H9 (cell line): ENCODE measurements at regions not wholly inside any gene's neighbourhood (a gene's known extent, or its start where the extent isn't known, plus 50 kb on each side); places are given as distances from the start of the nearest gene placed in this dataset.

Source experiments
- DNase-seq: peaks from one replicate; pipeline ENCODE4 v3.0.0-alpha.2; 2017
- H2AFZ ChIP-seq: one replicate; pipeline ENCODE4 v1.6.1; 2013; ENCODE audit warnings: mild to moderate bottlenecking, low read length, control low read depth, moderate library complexity
- H2AK5ac ChIP-seq: 2 replicates; pipeline ENCODE4 v1.6.1; 2013; ENCODE audit warnings: low read length, control low read depth, mixed read lengths; ENCODE audit not compliant: insufficient read length
- H2BK120ac ChIP-seq: one replicate; pipeline ENCODE4 v1.6.1; 2013; ENCODE audit warnings: low read depth, mild to moderate bottlenecking, low read length, control low read depth, inconsistent platforms; ENCODE audit not compliant: poor library complexity, severe bottlenecking
- H2BK12ac ChIP-seq: 2 replicates; pipeline ENCODE4 v1.6.1; 2013; ENCODE audit warnings: low read length, control low read depth, mixed read lengths, low read depth; ENCODE audit not compliant: insufficient read length
- H2BK15ac ChIP-seq: 2 replicates; pipeline ENCODE4 v1.6.1; 2013; ENCODE audit warnings: low read depth, low read length, control low read depth
- H2BK20ac ChIP-seq: one replicate; pipeline ENCODE4 v1.6.1; 2013; ENCODE audit warnings: low read depth, mild to moderate bottlenecking, low read length, control low read depth, inconsistent platforms; ENCODE audit not compliant: poor library complexity, severe bottlenecking
- H2BK5ac ChIP-seq: 2 replicates; pipeline ENCODE4 v1.6.1; 2013; ENCODE audit warnings: low read length, control low read depth, mixed read lengths; ENCODE audit not compliant: insufficient read length
- H3K14ac ChIP-seq: 2 replicates; pipeline ENCODE4 v1.6.1; 2013; ENCODE audit warnings: low read length, control low read depth; ENCODE audit not compliant: insufficient read depth
- H3K18ac ChIP-seq: 2 replicates; pipeline ENCODE4 v1.6.1; 2013; ENCODE audit warnings: low read depth, mild to moderate bottlenecking, mixed read lengths, low read length, control low read depth; ENCODE audit not compliant: insufficient read length
- H3K23ac ChIP-seq: 2 replicates; pipeline ENCODE4 v1.6.1; 2013; ENCODE audit warnings: low read length, control low read depth, mixed read lengths, low read depth; ENCODE audit not compliant: insufficient read length
- H3K23me2 ChIP-seq: 2 replicates; pipeline ENCODE4 v1.6.1; 2013; ENCODE audit warnings: low read depth, mild to moderate bottlenecking, mixed read lengths, low read length, control low read depth; ENCODE audit not compliant: insufficient read length, poor library complexity, severe bottlenecking
- H3K27ac ChIP-seq: 2 replicates; pipeline ENCODE4 v1.5.1; 2013; ENCODE audit warnings: low read length, control low read depth, mixed read lengths, low read depth; ENCODE audit not compliant: insufficient read length
- H3K27me3 ChIP-seq: 2 replicates; pipeline ENCODE4 v1.6.1; 2013; ENCODE audit warnings: low read length, control low read depth, inconsistent platforms; ENCODE audit not compliant: insufficient read depth
- H3K4ac ChIP-seq: 2 replicates; pipeline ENCODE4 v1.6.1; 2013; ENCODE audit warnings: low read depth, mild to moderate bottlenecking, control low read depth, inconsistent platforms, low read length, moderate library complexity
- H3K4me1 ChIP-seq: 2 replicates; pipeline ENCODE4 v1.6.1; 2013; ENCODE audit warnings: low read length, control low read depth, inconsistent platforms; ENCODE audit not compliant: insufficient read depth
- H3K4me2 ChIP-seq: 2 replicates; pipeline ENCODE4 v1.6.1; 2013; ENCODE audit warnings: low read length, control low read depth, mixed read lengths; ENCODE audit not compliant: insufficient read length, insufficient read depth
- H3K56ac ChIP-seq: 2 replicates; pipeline ENCODE4 v1.6.1; 2013; ENCODE audit warnings: low read depth, mild to moderate bottlenecking, mixed read lengths, low read length, control low read depth; ENCODE audit not compliant: insufficient read length
- H3K79me1 ChIP-seq: 2 replicates; pipeline ENCODE4 v1.6.1; 2013; ENCODE audit warnings: low read depth, mild to moderate bottlenecking, moderate library complexity, low read length, control low read depth, inconsistent platforms; ENCODE audit not compliant: insufficient read depth, poor library complexity, severe bottlenecking
- H3K79me2 ChIP-seq: 2 replicates; pipeline ENCODE4 v1.6.1; 2013; ENCODE audit warnings: low read length, control low read depth, inconsistent platforms; ENCODE audit not compliant: insufficient read depth
- H3K9ac ChIP-seq: 2 replicates; pipeline ENCODE4 v1.6.1; 2013; ENCODE audit warnings: low read length, control low read depth, mixed read lengths; ENCODE audit not compliant: insufficient read length; ENCODE audit errors: extremely low read depth
- H3K9me3 ChIP-seq: one replicate; pipeline ENCODE4 v1.6.1; 2013; ENCODE audit warnings: low read depth, low read length, inconsistent platforms; ENCODE audit not compliant: control insufficient read depth
- H3T11ph ChIP-seq: one replicate; pipeline ENCODE4 v1.6.1; 2013; ENCODE audit warnings: mild to moderate bottlenecking, low read length, control low read depth, inconsistent platforms
- H4K20me1 ChIP-seq: one replicate; pipeline ENCODE4 v1.6.1; 2013; ENCODE audit not compliant: control insufficient read depth, insufficient read length, insufficient read depth
- H4K5ac ChIP-seq: 2 replicates; pipeline ENCODE4 v1.6.1; 2013; ENCODE audit warnings: low read depth, mild to moderate bottlenecking, mixed read lengths, low read length, control low read depth; ENCODE audit not compliant: insufficient read length
- H4K8ac ChIP-seq: replicated peaks from 2 replicates; pipeline ENCODE4 v1.6.1; 2013; ENCODE audit warnings: low read length, control low read depth, mixed read lengths, low read depth; ENCODE audit not compliant: insufficient read length
- H4K91ac ChIP-seq: 2 replicates; pipeline ENCODE4 v1.6.1; 2013; ENCODE audit warnings: low read depth, mild to moderate bottlenecking, moderate library complexity, mixed read lengths, low read length, control low read depth; ENCODE audit not compliant: insufficient read length
- H3K27ac Mint-ChIP-seq, 3 experiments: 2 replicates in 2 of 3; 3 replicates in 1 of 3; pipeline ENCODE4 v1.8.0; 2020 to 2021; ENCODE audit warnings: mixed read lengths in 3 of 3, mild to moderate bottlenecking in 1 of 3, moderate library complexity in 1 of 3
- H3K27me3 Mint-ChIP-seq: 2 replicates; pipeline ENCODE4 v1.8.0; 2021; ENCODE audit warnings: low read depth, mild to moderate bottlenecking, moderate library complexity, mixed read lengths
- H3K36me3 Mint-ChIP-seq, 3 experiments: 2 replicates in 2 of 3; 3 replicates in 1 of 3; pipeline ENCODE4 v1.8.0; 2020 to 2021; ENCODE audit warnings: low read depth in 3 of 3, mixed read lengths in 3 of 3; ENCODE audit not compliant: insufficient read depth in 1 of 3
- H3K4me1 Mint-ChIP-seq, 2 experiments: 2 replicates each; pipeline ENCODE4 v1.8.0; 2020; ENCODE audit warnings: mixed read lengths in 2 of 2
- H3K4me3 Mint-ChIP-seq, 2 experiments: 2 replicates in 1 of 2; 3 replicates in 1 of 2; pipeline ENCODE4 v1.8.0; 2020 to 2021; ENCODE audit warnings: mild to moderate bottlenecking in 2 of 2, mixed read lengths in 2 of 2, moderate library complexity in 1 of 2
- H3K9me3 Mint-ChIP-seq, 2 experiments: 2 replicates in 1 of 2; 3 replicates in 1 of 2; pipeline ENCODE4 v1.8.0; 2020; ENCODE audit warnings: mild to moderate bottlenecking in 2 of 2, mixed read lengths in 2 of 2, moderate library complexity in 1 of 2
- WGBS: extraction: QIAGEN DNeasy Blood & Tissue Kit; methylation state at CpG from one replicate; pipeline ENCODE4 v1.1.7; 2013; ENCODE audit warnings: missing lambda C conversion rate, low lambda C conversion rate, mixed read lengths; ENCODE audit not compliant: insufficient read length; ENCODE audit errors: extremely low coverage; 5-methylcytosine and 5-hydroxymethylcytosine counted together
- TF ChIP-seq, protein P1 (sequence below): fragments of 200-600 bp; sonication (generic); conservative IDR thresholded peaks from 3 replicates; pipeline ENCODE4 v1.8.0; 2021; ENCODE audit warnings: antibody characterized with exemption, mild to moderate bottlenecking

DNA sequence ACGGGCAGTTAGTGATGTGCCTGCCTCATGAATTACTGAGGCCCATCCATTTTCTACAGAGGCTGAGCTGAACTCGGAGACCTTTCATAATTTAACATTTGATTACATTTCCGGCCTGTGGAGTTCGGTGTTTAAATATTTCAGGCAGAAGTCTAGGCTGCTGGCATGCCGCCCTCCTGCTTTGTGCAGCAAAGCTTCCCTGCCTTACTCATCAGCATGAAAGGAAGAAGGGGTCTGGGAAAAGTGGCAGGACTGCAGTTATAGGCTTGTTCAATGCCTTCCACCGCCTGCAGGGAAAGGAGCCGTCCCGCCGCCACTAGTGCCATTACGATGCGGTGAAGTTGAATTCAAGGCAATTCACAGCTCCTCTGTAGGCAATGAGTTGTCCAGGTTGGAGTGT is 527.9 kb downstream of the NPHP4 start:
- Histone ChIP-seq H2BK15ac (no peak overlapping the region), H3K27me3 (no peaks in the 10 kb centered on the region), H4K20me1 (no peaks in the 10 kb centered on the region), H3K79me1 (no peaks in the 10 kb centered on the region), H3K9ac (no peak overlapping the region), H3K23ac (no peak overlapping the region), H3T11ph (no peak overlapping the region), H3K27ac (no peak overlapping the region), H3K56ac (no peak overlapping the region), H2AFZ (no peak overlapping the region), H2BK120ac (no peak overlapping the region), H4K5ac (no peak overlapping the region), H3K79me2 (no peaks in the 10 kb centered on the region), H3K4me1 (no peaks in the 10 kb centered on the region), H2BK5ac (no peak overlapping the region), H2BK12ac (no peak overlapping the region), H2AK5ac (no peak overlapping the region), H3K14ac (no peak overlapping the region), H4K91ac (no peak overlapping the region), H3K4ac (no peak overlapping the region), H2BK20ac (no peak overlapping the region), H4K8ac (no peak overlapping the region), H3K4me2 (no peak overlapping the region), H3K23me2 (no peaks in the 10 kb centered on the region), H3K9me3 (no peaks in the 10 kb centered on the region), H3K18ac (no peak overlapping the region)
- peaks cover 15 to 24% of the 10 kb centered on the region in 2 experiments for H3K9me3 Mint-ChIP-seq
- TF ChIP-seq, protein P1, sequence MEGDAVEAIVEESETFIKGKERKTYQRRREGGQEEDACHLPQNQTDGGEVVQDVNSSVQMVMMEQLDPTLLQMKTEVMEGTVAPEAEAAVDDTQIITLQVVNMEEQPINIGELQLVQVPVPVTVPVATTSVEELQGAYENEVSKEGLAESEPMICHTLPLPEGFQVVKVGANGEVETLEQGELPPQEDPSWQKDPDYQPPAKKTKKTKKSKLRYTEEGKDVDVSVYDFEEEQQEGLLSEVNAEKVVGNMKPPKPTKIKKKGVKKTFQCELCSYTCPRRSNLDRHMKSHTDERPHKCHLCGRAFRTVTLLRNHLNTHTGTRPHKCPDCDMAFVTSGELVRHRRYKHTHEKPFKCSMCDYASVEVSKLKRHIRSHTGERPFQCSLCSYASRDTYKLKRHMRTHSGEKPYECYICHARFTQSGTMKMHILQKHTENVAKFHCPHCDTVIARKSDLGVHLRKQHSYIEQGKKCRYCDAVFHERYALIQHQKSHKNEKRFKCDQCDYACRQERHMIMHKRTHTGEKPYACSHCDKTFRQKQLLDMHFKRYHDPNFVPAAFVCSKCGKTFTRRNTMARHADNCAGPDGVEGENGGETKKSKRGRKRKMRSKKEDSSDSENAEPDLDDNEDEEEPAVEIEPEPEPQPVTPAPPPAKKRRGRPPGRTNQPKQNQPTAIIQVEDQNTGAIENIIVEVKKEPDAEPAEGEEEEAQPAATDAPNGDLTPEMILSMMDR, result no peak
- H3K4me3 Mint-ChIP-seq, result no peak overlapping the region
- peaks cover 29% of the 10 kb centered on the region for H3K27me3 Mint-ChIP-seq
- DNase-seq, result no peak
- peaks cover 3 to 4% of the 10 kb centered on the region in 2 experiments; a peak in 3 of 4 replicates for H3K4me1 Mint-ChIP-seq
- no CpG with 5 or more reads among the region's 11 CpGs for WGBS
- no peak overlapping the region for H3K27ac Mint-ChIP-seq
- H3K36me3 Mint-ChIP-seq, result peaks cover 0 to 4% (median 2%) of the 10 kb centered on the region in 3 experiments; a peak in 4 of 7 replicates
